B cell (primary cell): ENCODE measurements at regions not wholly inside any gene's neighbourhood (a gene's known extent, or its start where the extent isn't known, plus 50 kb on each side); places are given as distances from the start of the nearest gene placed in this dataset.

ENCODE experiments used
- ATAC-seq: fragments of 200-7000 bp; cut with Tn5 transposase; one replicate; pipeline ENCODE4 v1.10.0; 2021; ENCODE audit warnings: low read depth, mild to moderate bottlenecking, moderate number of reproducible peaks, moderate library complexity
- CTCF ChIA-PET: fragments of 350-600 bp; sonication (Branson Sonifier 250); formaldehyde crosslinking; loops from one replicate; lab custom pipeline; 2021; ENCODE audit warnings: antibody characterized with exemption, inconsistent platforms; lab: Charles Lee
- POLR2A ChIA-PET: fragments of 350-600 bp; sonication (Branson Sonifier 250); formaldehyde crosslinking; loops from one replicate; lab custom pipeline; 2021; ENCODE audit warnings: antibody characterized with exemption; lab: Charles Lee
- DNase-seq: peaks from one replicate; pipeline ENCODE4 v3.0.0; 2013
- H2AFZ ChIP-seq: 2 replicates; pipeline ENCODE4 v1.6.1; 2012; ENCODE audit warnings: mild to moderate bottlenecking, low read depth, low read length; ENCODE audit not compliant: insufficient read depth, poor library complexity, severe bottlenecking
- H3K27ac ChIP-seq, 2 donors: 1 replicate in 1 of 2; 2 replicates in 1 of 2; pipeline ENCODE4 v1.5.1; 2012 to 2013; ENCODE audit warnings: low read length in 2 of 2, mild to moderate bottlenecking in 2 of 2, moderate library complexity in 1 of 2
- H3K27me3 ChIP-seq, 4 experiments: fragments of 200-600 bp in 1 of 4; sonication (generic) in 1 of 4; replicated peaks in 1 of 4; 1 replicate in 2 of 4; 2 replicates in 2 of 4; pipeline versions ENCODE4 v1.6.1 to v1.7.0; 2013 to 2016; ENCODE audit warnings: low read length in 3 of 4, mild to moderate bottlenecking in 2 of 4, mixed read lengths in 1 of 4, moderate library complexity in 1 of 4; ENCODE audit not compliant: insufficient read depth in 4 of 4, control insufficient read depth in 3 of 4; ENCODE audit errors: control extremely low read depth in 1 of 4
- H3K36me3 ChIP-seq, 2 experiments: replicated peaks in 1 of 2; 1 replicate in 1 of 2; 2 replicates in 1 of 2; pipeline versions ENCODE4 v1.6.1 to v1.7.1; 2013; ENCODE audit warnings: low read length in 1 of 2; ENCODE audit not compliant: insufficient read depth in 2 of 2, control insufficient read depth in 1 of 2; ENCODE audit errors: control extremely low read depth in 1 of 2, extremely low read depth in 1 of 2
- H3K4me1 ChIP-seq, 2 donors: fragments of 200-600 bp in 1 of 2; sonication (generic) in 1 of 2; 1 replicate in 1 of 2; 2 replicates in 1 of 2; pipeline versions ENCODE4 v1.5.1 to v1.6.1; 2013 to 2017; ENCODE audit warnings: low read length in 2 of 2; ENCODE audit not compliant: control insufficient read depth in 2 of 2, insufficient read depth in 2 of 2
- H3K4me2 ChIP-seq: replicated peaks from 2 replicates; pipeline ENCODE3; 2012; ENCODE audit warnings: mild to moderate bottlenecking, low read depth, low read length; ENCODE audit not compliant: poor library complexity, severe bottlenecking
- H3K4me3 ChIP-seq, 5 experiments: fragments of 200-600 bp in 1 of 5; sonication (generic) in 1 of 5; 1 replicate in 3 of 5; 2 replicates in 2 of 5; pipeline versions ENCODE4 v1.5.1 to v1.7.0; 2011 to 2016; ENCODE audit warnings: low read length in 4 of 5, mild to moderate bottlenecking in 4 of 5, low read depth in 2 of 5, control low read depth in 1 of 5, moderate library complexity in 1 of 5; ENCODE audit not compliant: insufficient read depth in 1 of 5; ENCODE audit errors: control extremely low read depth in 1 of 5, extremely low read depth in 1 of 5
- H3K79me2 ChIP-seq: fragments of 200-600 bp; sonication (generic); one replicate; pipeline ENCODE4 v1.6.0; 2016; ENCODE audit warnings: low read length; ENCODE audit not compliant: control insufficient read depth, insufficient read depth
- H3K9ac ChIP-seq: fragments of 200-600 bp; sonication (generic); 2 replicates; pipeline ENCODE4 v1.6.1; 2017; ENCODE audit warnings: mild to moderate bottlenecking, low read length, moderate library complexity
- H3K9me3 ChIP-seq, 3 donors: one replicate each; pipeline versions ENCODE4 v1.6.1 to v1.7.1; 2013; ENCODE audit warnings: low read length in 2 of 3; ENCODE audit not compliant: control insufficient read depth in 2 of 3, insufficient read depth in 1 of 3; ENCODE audit errors: control extremely low read depth in 1 of 3
- H4K20me1 ChIP-seq: 2 replicates; pipeline ENCODE4 v1.6.0; 2012; ENCODE audit warnings: mild to moderate bottlenecking, low read length; ENCODE audit not compliant: insufficient read depth, control insufficient read depth, poor library complexity, severe bottlenecking
- H3K27ac Mint-ChIP-seq: one replicate; pipeline ENCODE4 v1.8.0; 2021; ENCODE audit warnings: mixed read lengths
- H3K27me3 Mint-ChIP-seq: one replicate; pipeline ENCODE4 v1.8.0; 2021; ENCODE audit warnings: mixed read lengths
- H3K4me1 Mint-ChIP-seq: one replicate; pipeline ENCODE4 v1.8.0; 2021; ENCODE audit warnings: mixed read lengths
- H3K4me3 Mint-ChIP-seq: one replicate; pipeline ENCODE4 v1.8.0; 2021; ENCODE audit warnings: mixed read lengths
- H3K9me3 Mint-ChIP-seq: one replicate; pipeline ENCODE4 v1.8.0; 2022; ENCODE audit warnings: mixed read lengths; ENCODE audit not compliant: insufficient read depth
- EZH2 ChIP-seq: IDR thresholded peaks from 2 replicates; pipeline ENCODE4 v1.6.1; 2012; ENCODE audit warnings: borderline replicate concordance, low read depth, mild to moderate bottlenecking, moderate library complexity, low read length; ENCODE audit not compliant: insufficient read depth, poor library complexity, severe bottlenecking
- WGBS: methylation state at CpG from one replicate; pipeline ENCODE4 v1.1.5; 2013; ENCODE audit warnings: missing lambda C conversion rate; ENCODE audit not compliant: insufficient coverage; 5-methylcytosine and 5-hydroxymethylcytosine counted together
- intact Hi-C: fragments of 100-400 bp; cut with micrococcal nuclease; formaldehyde crosslinking; loops from one replicate; pipeline ENCODE4 v1.10.0; 2022
- TF ChIP-seq, protein P1 (sequence below): fragments of 200-600 bp; IDR thresholded peaks from one replicate; pipeline ENCODE4 v1.8.0; 2022; ENCODE audit warnings: antibody characterized with exemption, mild to moderate bottlenecking

DNA sequence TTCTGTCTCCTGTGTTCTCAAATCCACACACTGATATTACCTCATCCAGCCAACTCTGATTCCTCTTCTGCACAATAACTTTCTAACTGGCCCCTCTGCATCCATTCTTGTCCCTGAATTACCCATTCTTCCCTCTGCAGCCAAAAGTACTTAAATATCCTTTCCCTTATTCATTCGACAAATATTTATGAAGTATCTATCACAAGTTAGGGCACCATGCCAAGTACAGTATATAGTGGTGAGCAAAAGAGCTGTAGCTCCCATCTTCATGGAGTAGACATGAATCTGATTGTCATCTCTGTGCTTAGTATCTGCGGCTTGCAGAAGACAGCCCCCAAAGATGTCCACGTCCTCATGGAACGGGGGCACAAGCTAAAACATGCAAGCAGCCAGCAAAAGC is 316.8 kb downstream of the SETD4 start:
- Mint-ChIP-seq H3K4me1 (no peaks in the 10 kb centered on the region), H3K27me3 (peaks cover 40% of the 10 kb centered on the region), H3K27ac (no peak overlapping the region), H3K4me3 (no peak overlapping the region), H3K9me3 (peaks cover 5% of the 10 kb centered on the region)
- Histone ChIP-seq H3K4me1 (no peaks in the 10 kb centered on the region), H3K4me2 (no peak overlapping the region), H3K9ac (no peak overlapping the region), H3K36me3 (no peaks in the 10 kb centered on the region), H3K27me3 (peaks cover 0 to 9% (median 0%) of the 10 kb centered on the region in 4 experiments), H3K9me3 (peaks cover 2 to 4% (median 3%) of the 10 kb centered on the region in 3 donors), H3K79me2 (no peaks in the 10 kb centered on the region), H4K20me1 (no peaks in the 10 kb centered on the region), H3K4me3 (no peak overlapping the region), H3K27ac (no peak overlapping the region), H2AFZ (no peak overlapping the region)
- ChIA-PET CTCF (no interaction called here), POLR2A (no interaction called here)
- ATAC-seq (no peak), DNase-seq (no peak)
- TF ChIP-seq, protein P1, sequence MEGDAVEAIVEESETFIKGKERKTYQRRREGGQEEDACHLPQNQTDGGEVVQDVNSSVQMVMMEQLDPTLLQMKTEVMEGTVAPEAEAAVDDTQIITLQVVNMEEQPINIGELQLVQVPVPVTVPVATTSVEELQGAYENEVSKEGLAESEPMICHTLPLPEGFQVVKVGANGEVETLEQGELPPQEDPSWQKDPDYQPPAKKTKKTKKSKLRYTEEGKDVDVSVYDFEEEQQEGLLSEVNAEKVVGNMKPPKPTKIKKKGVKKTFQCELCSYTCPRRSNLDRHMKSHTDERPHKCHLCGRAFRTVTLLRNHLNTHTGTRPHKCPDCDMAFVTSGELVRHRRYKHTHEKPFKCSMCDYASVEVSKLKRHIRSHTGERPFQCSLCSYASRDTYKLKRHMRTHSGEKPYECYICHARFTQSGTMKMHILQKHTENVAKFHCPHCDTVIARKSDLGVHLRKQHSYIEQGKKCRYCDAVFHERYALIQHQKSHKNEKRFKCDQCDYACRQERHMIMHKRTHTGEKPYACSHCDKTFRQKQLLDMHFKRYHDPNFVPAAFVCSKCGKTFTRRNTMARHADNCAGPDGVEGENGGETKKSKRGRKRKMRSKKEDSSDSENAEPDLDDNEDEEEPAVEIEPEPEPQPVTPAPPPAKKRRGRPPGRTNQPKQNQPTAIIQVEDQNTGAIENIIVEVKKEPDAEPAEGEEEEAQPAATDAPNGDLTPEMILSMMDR, result no peak
- no peak for TF ChIP-seq EZH2
- 92% methylated on average over 3 of the region's 4 CpGs for WGBS
- intact Hi-C loops, result no loop called here

DNA sequence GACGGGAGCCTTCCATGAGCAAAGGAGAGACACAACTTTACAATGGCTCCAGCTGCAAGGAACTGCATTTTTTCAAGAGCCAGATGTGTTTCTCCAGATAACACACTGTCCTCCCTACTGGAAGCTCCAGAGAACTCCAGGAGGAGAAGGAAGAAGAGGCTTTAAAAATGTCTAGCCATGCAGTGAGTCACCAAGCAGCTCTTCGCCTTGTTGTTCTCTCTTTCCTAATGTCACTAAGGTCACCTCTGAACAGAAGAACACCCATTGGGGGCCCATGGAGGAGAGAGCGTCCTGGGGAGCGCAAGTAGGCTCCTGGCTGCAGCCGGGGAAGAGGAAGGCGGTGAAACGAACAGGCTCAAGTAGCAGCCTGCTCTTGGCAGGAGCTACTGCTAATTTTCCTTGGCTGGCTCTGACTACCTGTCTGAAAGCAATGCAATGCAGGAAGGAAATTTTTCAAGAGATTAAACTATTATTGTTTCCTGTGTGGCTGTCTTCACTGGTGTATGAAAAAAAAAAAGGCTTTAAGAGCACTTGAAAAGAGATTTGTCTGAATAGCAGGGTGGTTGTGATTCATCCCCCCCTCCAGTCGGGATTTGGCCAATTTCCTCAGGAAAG is 321.9 kb downstream of the SETD4 start:
- H3K27me3 ChIP-seq, result peaks cover 0 to 3% (median 0%) of the 10 kb centered on the region in 4 experiments
- no peak overlapping the region for H3K27ac ChIP-seq
- no peak overlapping the region for H3K4me3 ChIP-seq
- no peaks in the 10 kb centered on the region for H3K79me2 ChIP-seq
- DNase-seq (no peak), ATAC-seq (no peak)
- WGBS, result 53% methylated on average over 7 of the region's 8 CpGs
- intact Hi-C loops, result no loop called here
- H3K36me3 ChIP-seq, result no peaks in the 10 kb centered on the region
- H3K4me2 ChIP-seq, result no peak overlapping the region
- no peaks in the 10 kb centered on the region for H3K4me1 Mint-ChIP-seq
- TF ChIP-seq EZH2, result no peak
- H3K27ac Mint-ChIP-seq, result no peak overlapping the region
- POLR2A ChIA-PET, result no interaction called here
- H4K20me1 ChIP-seq, result no peaks in the 10 kb centered on the region
- CTCF ChIA-PET, result no interaction called here
- H3K9me3 ChIP-seq, result peaks cover 3 to 6% (median 4%) of the 10 kb centered on the region in 3 donors
- H3K9ac ChIP-seq, result no peak overlapping the region
- H3K4me1 ChIP-seq, result no peaks in the 10 kb centered on the region
- H2AFZ ChIP-seq, result no peak overlapping the region
- H3K4me3 Mint-ChIP-seq, result no peak overlapping the region
- peaks cover 7% of the 10 kb centered on the region for H3K9me3 Mint-ChIP-seq
- peaks cover 53% of the 10 kb centered on the region for H3K27me3 Mint-ChIP-seq
